ENCODE measurements at regions not wholly inside any gene's neighbourhood (a gene's known extent, or its start where the extent isn't known, plus 50 kb on each side); places are given as distances from the start of the nearest gene placed in this dataset.

DNA sequence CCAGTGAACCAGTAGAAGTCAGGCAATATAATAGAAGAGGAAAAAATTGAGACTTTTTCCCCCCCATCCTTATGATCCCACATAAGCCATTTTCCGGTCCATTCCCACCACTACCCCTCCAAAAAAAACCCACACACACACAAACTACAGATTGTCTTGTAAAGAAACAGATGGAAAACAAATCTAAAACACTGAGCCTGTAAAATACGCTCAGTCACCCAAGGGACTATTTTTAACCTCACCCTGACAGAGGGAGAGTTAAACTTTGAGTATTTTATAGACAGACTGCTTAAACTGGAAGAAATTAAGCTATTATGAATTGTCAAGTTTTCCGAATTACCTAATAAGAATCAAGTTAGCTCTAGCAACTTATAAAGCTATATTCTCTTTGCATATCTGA lies 471.8 kb upstream of the C9orf72 start:
- dilution Hi-C loops (cut with MboI; ENCODE audit: extremely low pct_ligation_motif_present, low sequenced_read_pairs), result no loop called here
- no peaks in the 10 kb centered on the region for H3K36me3 ChIP-seq (ENCODE audit: control insufficient read depth in 2 of 2, extremely low read depth in 1 of 2, insufficient read depth in 2 of 2, low read length in 2 of 2)
- H3K27me3 ChIP-seq (ENCODE audit: control insufficient read depth in 2 of 2, insufficient read depth in 2 of 2, low read length in 2 of 2), result no peaks in the 10 kb centered on the region
- H3K9me1 ChIP-seq (replicated peaks; ENCODE audit: control insufficient read depth, extremely low read depth, insufficient read depth, low read length), result no peaks in the 10 kb centered on the region
- DNase-seq (ENCODE audit: low read depth, low spot score), result no peak
- no peak overlapping the region for H3K27ac ChIP-seq (ENCODE audit: insufficient read depth, low read depth, low read length)
- no peak overlapping the region for H3K4me3 ChIP-seq (replicated peaks in 1 of 3; ENCODE audit: insufficient read depth in 1 of 3, low read depth in 1 of 3, low read length in 3 of 3)
- H3K79me2 ChIP-seq (ENCODE audit: control insufficient read depth, insufficient read depth, low read length), result no peaks in the 10 kb centered on the region
- no peaks in the 10 kb centered on the region for H3K4me1 ChIP-seq (ENCODE audit: control insufficient read depth, extremely low read depth, insufficient read depth, low read length)
- H2AFZ ChIP-seq (ENCODE audit: low read depth, low read length), result no peak overlapping the region
- H3K9ac ChIP-seq (replicated peaks; ENCODE audit: extremely low read depth, insufficient read depth, low read length), result no peak overlapping the region
- POLR2A ChIA-PET, result no interaction called here
- H3K4me2 ChIP-seq (ENCODE audit: insufficient read depth, low read length), result no peak overlapping the region
- TF ChIP-seq POLR2AphosphoS5 (IDR thresholded peaks at IDR 0.05; ENCODE audit: insufficient read depth, low read depth, low read length), result no peak
- no peak for TF ChIP-seq JUN (IDR thresholded peaks at IDR 0.05; ENCODE audit: borderline replicate concordance, insufficient read depth, insufficient read length, low read depth)
- no peak for TF ChIP-seq MYC (IDR thresholded peaks at IDR 0.05; ENCODE audit: low read depth, low read length)
- TF ChIP-seq, protein P1, sequence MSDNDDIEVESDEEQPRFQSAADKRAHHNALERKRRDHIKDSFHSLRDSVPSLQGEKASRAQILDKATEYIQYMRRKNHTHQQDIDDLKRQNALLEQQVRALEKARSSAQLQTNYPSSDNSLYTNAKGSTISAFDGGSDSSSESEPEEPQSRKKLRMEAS (IDR thresholded peaks at IDR 0.05; ENCODE audit: insufficient read depth, insufficient read length), result no peak
- TF ChIP-seq FOS (IDR thresholded peaks at IDR 0.05; ENCODE audit: borderline replicate concordance, insufficient read depth, low read length), result no peak
- TF ChIP-seq GATA2 (IDR thresholded peaks at IDR 0.05; ENCODE audit: insufficient read depth, insufficient read length, low read depth, low read length), result no peak
- no peak for TF ChIP-seq POLR2A (IDR thresholded peaks at IDR 0.05; ENCODE audit: low read depth, low read length)
- TF ChIP-seq, protein P2, sequence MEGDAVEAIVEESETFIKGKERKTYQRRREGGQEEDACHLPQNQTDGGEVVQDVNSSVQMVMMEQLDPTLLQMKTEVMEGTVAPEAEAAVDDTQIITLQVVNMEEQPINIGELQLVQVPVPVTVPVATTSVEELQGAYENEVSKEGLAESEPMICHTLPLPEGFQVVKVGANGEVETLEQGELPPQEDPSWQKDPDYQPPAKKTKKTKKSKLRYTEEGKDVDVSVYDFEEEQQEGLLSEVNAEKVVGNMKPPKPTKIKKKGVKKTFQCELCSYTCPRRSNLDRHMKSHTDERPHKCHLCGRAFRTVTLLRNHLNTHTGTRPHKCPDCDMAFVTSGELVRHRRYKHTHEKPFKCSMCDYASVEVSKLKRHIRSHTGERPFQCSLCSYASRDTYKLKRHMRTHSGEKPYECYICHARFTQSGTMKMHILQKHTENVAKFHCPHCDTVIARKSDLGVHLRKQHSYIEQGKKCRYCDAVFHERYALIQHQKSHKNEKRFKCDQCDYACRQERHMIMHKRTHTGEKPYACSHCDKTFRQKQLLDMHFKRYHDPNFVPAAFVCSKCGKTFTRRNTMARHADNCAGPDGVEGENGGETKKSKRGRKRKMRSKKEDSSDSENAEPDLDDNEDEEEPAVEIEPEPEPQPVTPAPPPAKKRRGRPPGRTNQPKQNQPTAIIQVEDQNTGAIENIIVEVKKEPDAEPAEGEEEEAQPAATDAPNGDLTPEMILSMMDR (IDR thresholded peaks at IDR 0.05; ENCODE audit: extremely low read depth in 1 of 2, insufficient read depth in 1 of 2, low read depth in 1 of 2, low read length in 2 of 2), result no peak
- no peak for TF ChIP-seq EZH2 (IDR thresholded peaks at IDR 0.05; ENCODE audit: borderline replicate concordance, low read depth, low read length, severe bottlenecking)
- no TSS peak for BruUV-seq (replicated peaks)
- intact Hi-C loops (cut with micrococcal nuclease), result no loop called here
- CTCF ChIA-PET, result no interaction called here
- H3K9me3 ChIP-seq (replicated peaks; ENCODE audit: control insufficient read depth, insufficient read depth, low read length), result no peaks in the 10 kb centered on the region
- FAIRE-seq, result no peak
- H4K20me1 ChIP-seq (replicated peaks; ENCODE audit: control insufficient read depth, extremely low read depth, insufficient read depth, low read length), result no peaks in the 10 kb centered on the region
